Caco-2 (cell line): ENCODE measurements at regions not wholly inside any gene's neighbourhood (a gene's known extent, or its start where the extent isn't known, plus 50 kb on each side); places are given as distances from the start of the nearest gene placed in this dataset.

Source experiments
- BruUV-seq: library from RNA; stranded (reverse); fragments of 400-500 nt; replicated peaks from 2 replicates; lab custom pipeline; 2021; lab: Mats Ljungman, UMichigan
- CTCF ChIA-PET: fragments of 300-600 bp; sonication (Branson Sonifier 250); formaldehyde crosslinking; loops from one replicate; lab custom pipeline; 2022; ENCODE audit warnings: antibody characterized with exemption; lab: Charles Lee
- POLR2A ChIA-PET: fragments of 300-600 bp; sonication (Branson Sonifier 250); formaldehyde crosslinking; loops from one replicate; lab custom pipeline; 2022; ENCODE audit warnings: antibody characterized with exemption; lab: Charles Lee
- DNase-seq, 2 experiments: peaks; one replicate each; pipeline versions ENCODE4 v3.0.0 to v3.0.0-alpha.2; 2020 to 2022
- H3K27me3 ChIP-seq: replicated peaks from 2 replicates; pipeline ENCODE4 v1.6.0; 2011; ENCODE audit warnings: low read length; ENCODE audit not compliant: control insufficient read depth, insufficient read depth
- H3K36me3 ChIP-seq: 2 replicates; pipeline ENCODE4 v1.5.1; 2011; ENCODE audit warnings: low read length; ENCODE audit not compliant: control insufficient read depth, insufficient read depth
- H3K4me1 ChIP-seq: fragments of 250-450 bp; sonication (Bioruptor Pico); 2 replicates; pipeline ENCODE4 v1.5.1; 2020; ENCODE audit warnings: mild to moderate bottlenecking
- H3K4me3 ChIP-seq: 2 replicates; pipeline ENCODE4 v1.5.1; 2011; ENCODE audit warnings: low read depth, mild to moderate bottlenecking, control low read depth, low read length
- H3K9me3 ChIP-seq: fragments of 250-450 bp; sonication (Bioruptor Pico); 2 replicates; pipeline ENCODE4 v1.5.1; 2020; ENCODE audit warnings: mild to moderate bottlenecking, moderate library complexity
- H3K27ac Mint-ChIP-seq: one replicate; pipeline ENCODE4 v1.8.0; 2022; ENCODE audit warnings: mixed read lengths; ENCODE audit not compliant: unreplicated experiment
- H3K27me3 Mint-ChIP-seq: one replicate; pipeline ENCODE4 v1.8.0; 2022; ENCODE audit warnings: mixed read lengths; ENCODE audit not compliant: insufficient read depth, unreplicated experiment
- H3K36me3 Mint-ChIP-seq: one replicate; pipeline ENCODE4 v1.8.0; 2022; ENCODE audit warnings: mild to moderate bottlenecking, mixed read lengths; ENCODE audit not compliant: insufficient read depth, unreplicated experiment
- H3K4me1 Mint-ChIP-seq: one replicate; pipeline ENCODE4 v1.8.0; 2022; ENCODE audit warnings: low read depth, mixed read lengths; ENCODE audit not compliant: unreplicated experiment
- H3K4me3 Mint-ChIP-seq: one replicate; pipeline ENCODE4 v1.8.0; 2022; ENCODE audit warnings: mild to moderate bottlenecking, moderate library complexity, mixed read lengths; ENCODE audit not compliant: unreplicated experiment
- H3K9me3 Mint-ChIP-seq: one replicate; pipeline ENCODE4 v1.8.0; 2022; ENCODE audit warnings: mixed read lengths; ENCODE audit not compliant: unreplicated experiment
- CTCF ChIP-seq, 2 experiments: fragments of 200-600 bp in 1 of 2; IDR thresholded peaks; 1 replicate in 1 of 2; 2 replicates in 1 of 2; pipeline versions ENCODE4 v1.5.1 to v1.8.0; 2011 to 2022; ENCODE audit warnings: antibody characterized with exemption in 1 of 2, control low read depth in 1 of 2, inconsistent platforms in 1 of 2, low read depth in 1 of 2, low read length in 1 of 2, mild to moderate bottlenecking in 1 of 2, moderate library complexity in 1 of 2; ENCODE audit not compliant: insufficient read depth in 1 of 2, severe bottlenecking in 1 of 2, unreplicated experiment in 1 of 2
- intact Hi-C: fragments of 100-400 bp; cut with micrococcal nuclease; formaldehyde crosslinking; loops from one replicate; pipeline ENCODE4 v1.10.0; 2022; ENCODE audit not compliant: unreplicated experiment

GRCh38 chr2:15034246-15034645 is 401.7 kb downstream of the LRATD1 start:
- BruUV-seq, result no TSS peak
- Histone ChIP-seq H3K27me3 (no peaks in the 10 kb centered on the region), H3K36me3 (no peaks in the 10 kb centered on the region), H3K4me1 (no peaks in the 10 kb centered on the region), H3K9me3 (no peaks in the 10 kb centered on the region), H3K4me3 (no peak overlapping the region)
- H3K27ac Mint-ChIP-seq, result no peak overlapping the region
- H3K36me3 Mint-ChIP-seq, result no peaks in the 10 kb centered on the region
- no peak for DNase-seq
- no peak for TF ChIP-seq CTCF (IDR thresholded peaks at IDR 0.05; ENCODE audit: insufficient read depth in 1 of 2, low read depth in 1 of 2, low read length in 1 of 2, severe bottlenecking in 1 of 2, unreplicated experiment in 1 of 2)
- peaks cover 9% of the 10 kb centered on the region for H3K27me3 Mint-ChIP-seq
- H3K4me1 Mint-ChIP-seq, result no peaks in the 10 kb centered on the region
- ChIA-PET POLR2A (no interaction called here), CTCF (interaction anchor here (0.6 kb wide), 1 partner anchor 27 kb away, joined by 4 read pairs; no protein-coding TSS in a partner anchor)
- intact Hi-C loops, result no loop called here
- no peaks in the 10 kb centered on the region for H3K9me3 Mint-ChIP-seq
- no peak overlapping the region for H3K4me3 Mint-ChIP-seq

GRCh38 chr2:15034860-15035259 is 402.3 kb downstream of the LRATD1 start:
- Histone ChIP-seq H3K36me3 (no peaks in the 10 kb centered on the region), H3K27me3 (no peaks in the 10 kb centered on the region), H3K4me1 (no peaks in the 10 kb centered on the region), H3K4me3 (no peak overlapping the region), H3K9me3 (no peaks in the 10 kb centered on the region)
- no peak overlapping the region for H3K27ac Mint-ChIP-seq
- no peak for TF ChIP-seq CTCF (IDR thresholded peaks at IDR 0.05; ENCODE audit: insufficient read depth in 1 of 2, low read depth in 1 of 2, low read length in 1 of 2, severe bottlenecking in 1 of 2, unreplicated experiment in 1 of 2)
- no peak for DNase-seq
- no peaks in the 10 kb centered on the region for H3K4me1 Mint-ChIP-seq
- no peaks in the 10 kb centered on the region for H3K36me3 Mint-ChIP-seq
- BruUV-seq, result no TSS peak
- intact Hi-C loops, result no loop called here
- no peaks in the 10 kb centered on the region for H3K9me3 Mint-ChIP-seq
- H3K4me3 Mint-ChIP-seq, result no peak overlapping the region
- POLR2A ChIA-PET, result no interaction called here
- H3K27me3 Mint-ChIP-seq, result peaks cover 5% of the 10 kb centered on the region
- CTCF ChIA-PET, result no interaction called here

GRCh38 chr2:15038366-15039364 is 406.1 kb downstream of the LRATD1 start:
- Mint-ChIP-seq H3K27ac (no peak overlapping the region), H3K27me3 (peaks cover 8% of the 10 kb centered on the region), H3K9me3 (no peaks in the 10 kb centered on the region), H3K36me3 (no peaks in the 10 kb centered on the region), H3K4me1 (no peaks in the 10 kb centered on the region), H3K4me3 (no peak overlapping the region)
- DNase-seq, result no peak
- POLR2A ChIA-PET, result no interaction called here
- Histone ChIP-seq H3K36me3 (no peaks in the 10 kb centered on the region), H3K9me3 (no peaks in the 10 kb centered on the region), H3K4me1 (no peaks in the 10 kb centered on the region), H3K27me3 (no peaks in the 10 kb centered on the region; the same call in 1 of the 2 replicates), H3K4me3 (no peak overlapping the region)
- no TSS peak for BruUV-seq
- CTCF ChIA-PET, result no interaction called here
- TF ChIP-seq CTCF (IDR thresholded peaks at IDR 0.05; ENCODE audit: insufficient read depth in 1 of 2, low read depth in 1 of 2, low read length in 1 of 2, severe bottlenecking in 1 of 2, unreplicated experiment in 1 of 2), result no peak
- intact Hi-C loops, result no loop called here
